GM18870 (cell line): ENCODE measurements at regions not wholly inside any gene's neighbourhood (a gene's known extent, or its start where the extent isn't known, plus 50 kb on each side); places are given as distances from the start of the nearest gene placed in this dataset.
A peak's percentile ranks its signal among the peaks of the same experiment; 100 is the strongest.

Experiments
- ATAC-seq: cut with Tn5 transposase; IDR thresholded peaks from one replicate; pipeline ENCODE4 v1.9.1; 2021; ENCODE audit warnings: moderate library complexity; ENCODE audit not compliant: unreplicated experiment

GRCh38 chr1:96374076-96374762 is 347.4 kb upstream of the PTBP2 start:
- no peak for ATAC-seq

DNA sequence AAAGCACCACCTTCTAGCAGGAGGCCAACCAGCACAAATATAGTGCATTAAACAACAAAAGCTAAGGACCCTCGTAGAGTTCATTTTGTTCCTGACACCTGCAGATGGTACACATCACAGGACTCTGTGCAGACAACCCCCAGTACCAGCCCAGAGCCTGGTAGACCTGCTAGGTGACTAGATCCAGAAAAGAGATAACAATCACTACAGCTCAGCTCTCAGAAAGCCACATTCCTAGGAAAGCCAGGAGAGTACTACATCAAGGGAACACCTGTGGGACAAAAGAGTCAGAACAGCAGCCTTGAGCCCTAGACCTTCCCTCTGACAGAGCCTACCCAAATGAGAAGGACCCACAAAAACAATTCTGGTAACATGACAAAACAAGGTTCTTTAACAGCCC is 344.7 kb upstream of the PTBP2 start:
- no peak for ATAC-seq

DNA sequence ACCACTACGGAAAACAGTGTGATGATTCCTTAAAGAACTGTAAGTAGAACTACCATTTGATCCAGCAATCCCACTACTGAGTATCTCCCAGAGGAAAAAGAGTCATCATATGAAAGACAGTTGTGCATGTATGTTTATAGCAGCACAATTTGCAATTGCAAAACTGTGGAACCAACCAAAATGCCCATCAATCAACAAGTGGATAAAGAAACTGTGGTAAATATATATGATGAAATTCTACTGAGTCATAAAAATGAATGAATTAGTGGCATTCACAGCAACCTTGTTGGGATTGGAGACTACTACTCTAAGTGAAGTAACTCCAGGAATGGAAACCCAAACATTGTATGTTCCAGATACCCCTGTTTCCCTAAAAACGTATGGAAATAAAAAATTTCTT is 337.0 kb upstream of the PTBP2 start:
- no peak for ATAC-seq

GRCh38 chr1:96387785-96388184 is 333.8 kb upstream of the PTBP2 start:
- no peak for ATAC-seq

- no peak for ATAC-seq
Measured at GRCh38 chr1:96388421-96389310, 332.9 kb upstream of the PTBP2 start.

GRCh38 chr1:96400089-96400488 is 321.5 kb upstream of the PTBP2 start:
- no peak for ATAC-seq

GRCh38 chr1:96409087-96409486 is 312.5 kb upstream of the PTBP2 start:
- ATAC-seq: no peak

DNA sequence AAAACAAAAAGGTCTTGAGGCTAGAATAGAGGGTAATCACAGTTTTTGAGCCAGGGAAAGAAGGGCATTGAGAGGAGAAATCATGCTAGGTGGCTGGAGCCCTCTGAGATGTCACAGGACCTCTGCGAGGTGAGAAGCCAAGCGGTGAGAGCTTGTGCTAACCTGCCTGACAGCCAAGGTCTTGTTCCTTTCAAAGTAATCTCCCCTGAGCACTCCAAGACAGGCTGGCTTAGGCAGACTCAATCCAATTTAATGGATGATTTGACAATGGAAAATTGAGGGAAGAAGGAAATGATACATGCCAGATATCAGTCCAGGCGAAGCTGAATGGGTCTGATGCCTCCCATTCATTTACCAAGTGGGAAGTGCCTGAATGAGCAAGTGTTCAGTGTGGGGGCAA is 311.9 kb upstream of the PTBP2 start:
- no peak for ATAC-seq

- ATAC-seq: no peak
Measured at GRCh38 chr1:96411006-96411405, 310.6 kb upstream of the PTBP2 start.

DNA sequence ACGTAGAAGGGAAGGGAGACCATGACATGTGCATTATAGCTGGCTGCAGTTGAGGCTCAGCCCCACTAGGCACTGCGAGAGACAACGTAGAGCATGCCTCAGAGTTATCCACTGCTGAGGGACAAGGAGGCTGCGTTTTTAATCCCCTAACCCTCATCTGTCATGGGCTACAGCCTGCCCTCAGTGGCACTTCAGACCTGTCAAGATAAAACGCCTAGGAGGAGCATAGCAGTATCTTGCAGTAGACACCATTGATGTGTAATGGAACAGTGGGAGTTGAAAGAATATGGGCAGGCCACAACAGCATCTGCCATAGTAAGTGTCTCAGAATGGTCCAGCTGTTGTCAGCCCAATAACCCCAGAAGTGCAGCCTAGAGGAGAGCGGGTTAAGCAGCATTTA is 307.0 kb upstream of the PTBP2 start:
- no peak for ATAC-seq

- ATAC-seq: no peak
Measured at GRCh38 chr1:96416111-96416595, 305.4 kb upstream of the PTBP2 start.

DNA sequence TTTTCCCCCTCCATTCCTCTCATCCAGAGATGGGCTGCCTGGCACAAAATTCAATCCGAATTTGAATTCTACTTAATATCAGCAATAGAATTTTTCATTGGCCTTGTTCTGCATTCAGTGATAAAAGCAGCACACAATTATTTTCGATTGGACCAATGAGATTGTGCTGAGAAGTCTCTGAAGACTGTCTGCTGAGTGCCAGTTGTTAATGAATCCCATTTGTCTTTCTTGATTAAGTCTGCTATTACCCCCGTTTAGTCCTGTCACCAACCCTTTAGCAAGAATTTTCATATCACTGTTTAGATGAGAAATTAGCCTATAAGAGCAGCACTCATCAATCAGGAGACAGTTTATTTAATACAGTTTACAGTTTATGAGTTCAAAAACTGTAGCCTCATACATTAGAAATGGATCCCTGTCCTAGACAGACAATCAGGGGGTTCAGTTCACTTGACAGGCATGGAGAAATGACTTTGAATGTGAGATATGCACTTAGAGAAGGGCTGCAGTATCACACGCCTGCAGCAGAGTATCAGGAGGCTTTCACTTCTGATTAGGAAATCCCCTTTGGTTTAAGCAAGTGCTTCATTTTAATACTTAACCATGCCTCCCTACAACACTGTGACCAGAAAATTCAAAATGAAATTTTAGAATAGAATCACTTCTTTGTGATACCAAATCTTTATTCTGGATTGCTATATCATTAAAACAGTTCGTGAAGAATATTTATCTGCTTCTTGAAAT is 304.7 kb upstream of the PTBP2 start:
- peak; percentile 99 for ATAC-seq

GRCh38 chr1:96418969-96419368 is 302.6 kb upstream of the PTBP2 start:
- ATAC-seq: no peak

- ATAC-seq: no peak
Measured at GRCh38 chr1:96424877-96425276, 296.7 kb upstream of the PTBP2 start.

- ATAC-seq: no peak
Measured at GRCh38 chr1:96425382-96426129, 296.0 kb upstream of the PTBP2 start.

DNA sequence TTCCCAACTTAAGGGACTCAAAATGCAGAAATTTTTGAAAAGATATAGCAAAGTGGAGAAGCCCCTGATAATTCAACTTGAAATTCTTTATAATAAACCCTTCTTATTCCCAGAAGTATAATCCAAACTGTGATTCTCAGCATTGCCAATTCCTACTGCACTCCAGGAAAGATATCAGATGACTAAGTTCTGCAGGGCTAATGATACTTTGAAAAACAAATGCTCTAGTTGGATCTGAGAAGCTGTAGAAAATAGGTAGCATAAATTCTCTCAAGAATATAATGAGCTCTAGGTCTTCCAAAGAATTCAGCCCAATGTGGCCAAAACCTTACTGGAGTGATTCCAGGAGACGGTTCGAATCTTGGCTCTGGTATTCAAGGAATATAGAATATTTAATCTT is 294.0 kb upstream of the PTBP2 start:
- no peak for ATAC-seq

DNA sequence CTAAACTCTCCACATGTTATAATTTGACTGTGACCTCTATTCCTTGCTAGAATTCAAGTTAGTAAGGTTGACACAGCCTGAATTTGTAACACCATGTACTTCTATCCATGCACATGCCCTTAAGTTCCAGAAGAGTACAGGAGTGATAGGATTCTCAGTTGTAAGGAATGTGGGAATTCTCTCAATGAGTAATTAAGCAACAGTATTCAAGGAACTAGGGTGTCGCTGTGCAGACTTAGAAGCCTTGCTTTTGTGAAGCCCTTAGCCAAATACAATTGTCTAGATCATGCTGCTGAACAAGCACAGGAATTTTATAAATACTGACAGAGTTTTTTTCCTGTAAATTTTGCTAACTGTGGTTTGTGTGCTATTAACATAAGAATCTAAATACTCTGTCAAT is 276.3 kb upstream of the PTBP2 start:
- ATAC-seq: no peak

- ATAC-seq: no peak
Measured at GRCh38 chr1:96464066-96464465, 257.5 kb upstream of the PTBP2 start.

DNA sequence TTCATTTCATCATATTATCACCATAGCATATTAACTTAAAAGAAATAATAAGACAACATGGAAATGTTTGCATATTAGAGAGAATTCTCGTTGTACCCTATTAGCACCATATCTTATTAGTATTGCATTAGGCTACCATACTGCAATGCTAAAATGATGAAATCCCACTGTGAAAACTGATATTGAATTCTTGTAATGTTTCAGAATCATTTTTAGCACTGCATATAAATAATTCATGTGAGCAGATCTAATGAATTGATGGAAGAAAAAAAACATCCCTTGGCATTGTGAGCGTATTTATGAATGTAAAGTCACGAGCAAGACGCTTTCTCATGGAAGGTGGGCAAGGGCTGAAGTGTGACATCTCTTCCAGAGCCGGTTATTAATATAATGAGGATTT is 257.1 kb upstream of the PTBP2 start:
- ATAC-seq: no peak

GRCh38 chr1:96464991-96465390 is 256.6 kb upstream of the PTBP2 start:
- ATAC-seq: no peak

DNA sequence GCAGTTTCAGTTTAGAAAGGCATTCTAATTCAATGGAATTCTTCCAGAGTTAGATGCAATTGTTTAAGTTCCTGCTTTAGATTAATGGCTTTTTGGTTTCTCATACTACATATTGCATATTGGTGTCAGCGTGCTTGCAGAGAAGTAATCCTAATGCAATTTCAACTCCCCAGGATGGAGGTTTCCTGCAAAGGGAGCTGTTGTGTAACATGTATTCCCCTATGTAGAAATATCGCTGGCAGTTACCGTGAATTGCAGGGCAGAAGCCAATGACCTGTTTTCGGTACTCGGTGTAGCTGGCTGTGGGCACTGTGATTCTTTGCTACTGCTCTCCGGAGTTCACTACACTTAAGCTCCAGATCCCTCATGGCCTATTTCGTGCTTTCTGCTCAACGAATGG is 256.1 kb upstream of the PTBP2 start:
- ATAC-seq: no peak
